ENCODE measurements at regions not wholly inside any gene's neighbourhood (a gene's known extent, or its start where the extent isn't known, plus 50 kb on each side); places are given as distances from the start of the nearest gene placed in this dataset.

- ChIA-PET RAD21 (ENCODE audit: low non-redundant PET in 1 of 2, low total read pairs in 2 of 2, uncharacterized antibody in 2 of 2, unreplicated experiment in 2 of 2) (no interaction called here), CTCF (no interaction called here), POLR2A (no interaction called here)
- no peak for DNase-seq (ENCODE audit: low read depth, low spot score)
- Histone ChIP-seq H3K9me2 (ENCODE audit: insufficient read depth) (no peaks in the 10 kb centered on the region), H2AFZ (ENCODE audit: low read depth, low read length, poor library complexity, severe bottlenecking) (no peak overlapping the region), H3K79me2 (ENCODE audit: insufficient read depth, low read length) (no peaks in the 10 kb centered on the region), H3K36me3 (ENCODE audit: control insufficient read depth in 1 of 2, insufficient read depth in 2 of 2, low read length in 2 of 2) (no peaks in the 10 kb centered on the region), H3K4me2 (ENCODE audit: low read length) (no peak overlapping the region), H3K9ac (ENCODE audit: low read length) (no peak overlapping the region), H3K27ac (ENCODE audit: low read depth, low read length) (no peak overlapping the region), H3K27me3 (ENCODE audit: insufficient read depth, low read length) (no peaks in the 10 kb centered on the region), H4K20me1 (ENCODE audit: insufficient read depth) (no peaks in the 10 kb centered on the region), H3K4me3 (replicated peaks in 1 of 2; ENCODE audit: low read depth in 1 of 2, low read length in 2 of 2) (no peak overlapping the region), H3K4me1 (ENCODE audit: control insufficient read depth in 1 of 2, insufficient read depth in 2 of 2, low read length in 2 of 2) (no peaks in the 10 kb centered on the region), H3K9me3 (ENCODE audit: control insufficient read depth in 1 of 2, insufficient read depth in 1 of 2, low read depth in 1 of 2, low read length in 2 of 2) (no peaks in the 10 kb centered on the region)
- intact Hi-C loops (cut with micrococcal nuclease), result no loop called here
- no peak for ATAC-seq
- BruUV-seq (replicated peaks), result no TSS peak
- TF ChIP-seq YY1 (IDR thresholded peaks at IDR 0.05; ENCODE audit: extremely low read depth, insufficient replicate concordance, low read depth, low read length) (no peak), ELF1 (IDR thresholded peaks at IDR 0.05; ENCODE audit: borderline replicate concordance, low read depth) (no peak), EZH2 (IDR thresholded peaks at IDR 0.05) (no peak), ZFX (IDR thresholded peaks at IDR 0.05) (no peak), CEBPB (IDR thresholded peaks at IDR 0.05; ENCODE audit: low read depth) (no peak), SIN3A (IDR thresholded peaks at IDR 0.05; ENCODE audit: low read depth) (no peak), EGR1 (IDR thresholded peaks at IDR 0.05; ENCODE audit: low read depth) (no peak), SRF (IDR thresholded peaks at IDR 0.05; ENCODE audit: low read depth) (no peak), POLR2AphosphoS5 (IDR thresholded peaks at IDR 0.05; ENCODE audit: low read depth, low read length) (no peak)
- TF ChIP-seq, protein P1, sequence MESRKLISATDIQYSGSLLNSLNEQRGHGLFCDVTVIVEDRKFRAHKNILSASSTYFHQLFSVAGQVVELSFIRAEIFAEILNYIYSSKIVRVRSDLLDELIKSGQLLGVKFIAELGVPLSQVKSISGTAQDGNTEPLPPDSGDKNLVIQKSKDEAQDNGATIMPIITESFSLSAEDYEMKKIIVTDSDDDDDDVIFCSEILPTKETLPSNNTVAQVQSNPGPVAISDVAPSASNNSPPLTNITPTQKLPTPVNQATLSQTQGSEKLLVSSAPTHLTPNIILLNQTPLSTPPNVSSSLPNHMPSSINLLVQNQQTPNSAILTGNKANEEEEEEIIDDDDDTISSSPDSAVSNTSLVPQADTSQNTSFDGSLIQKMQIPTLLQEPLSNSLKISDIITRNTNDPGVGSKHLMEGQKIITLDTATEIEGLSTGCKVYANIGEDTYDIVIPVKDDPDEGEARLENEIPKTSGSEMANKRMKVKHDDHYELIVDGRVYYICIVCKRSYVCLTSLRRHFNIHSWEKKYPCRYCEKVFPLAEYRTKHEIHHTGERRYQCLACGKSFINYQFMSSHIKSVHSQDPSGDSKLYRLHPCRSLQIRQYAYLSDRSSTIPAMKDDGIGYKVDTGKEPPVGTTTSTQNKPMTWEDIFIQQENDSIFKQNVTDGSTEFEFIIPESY (IDR thresholded peaks at IDR 0.05; ENCODE audit: extremely low read depth, insufficient replicate concordance, low read length), result no peak
- TF ChIP-seq, protein P2, sequence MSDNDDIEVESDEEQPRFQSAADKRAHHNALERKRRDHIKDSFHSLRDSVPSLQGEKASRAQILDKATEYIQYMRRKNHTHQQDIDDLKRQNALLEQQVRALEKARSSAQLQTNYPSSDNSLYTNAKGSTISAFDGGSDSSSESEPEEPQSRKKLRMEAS (IDR thresholded peaks at IDR 0.05), result no peak
Measured at GRCh38 chr12:103100257-103100831, 142.9 kb downstream of the ASCL1 start.

Data from HCT116 (cell line).